ENCODE measurements at regions not wholly inside any gene's neighbourhood (a gene's known extent, or its start where the extent isn't known, plus 50 kb on each side); places are given as distances from the start of the nearest gene placed in this dataset.

DNA sequence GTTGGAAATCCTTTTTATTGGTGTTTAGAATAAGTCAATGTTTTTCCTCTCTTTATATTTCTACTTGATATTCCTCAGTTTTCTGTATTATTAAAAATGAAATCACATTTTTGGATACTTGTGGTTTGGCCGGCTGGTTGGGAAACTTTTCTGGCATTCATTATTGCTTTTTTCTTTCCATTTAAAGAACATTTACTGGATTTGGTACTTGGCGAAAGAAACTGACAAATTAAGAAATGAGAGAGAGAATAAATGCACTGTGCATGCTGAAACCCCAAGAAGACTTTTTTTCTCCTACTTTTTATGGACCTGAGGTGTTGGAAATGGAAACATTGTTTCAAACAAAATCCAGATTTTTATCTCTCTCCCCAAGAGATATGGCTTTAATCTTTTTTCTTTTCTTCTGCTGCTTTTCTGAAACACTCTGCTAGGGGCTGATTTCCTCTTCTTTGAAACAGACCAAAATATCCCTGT lies 128.4 kb downstream of the SNX18 start:
- TF ChIP-seq EZH2phosphoT487 (IDR thresholded peaks at IDR 0.05; ENCODE audit: low read length): no peak
- TF ChIP-seq, protein P1, sequence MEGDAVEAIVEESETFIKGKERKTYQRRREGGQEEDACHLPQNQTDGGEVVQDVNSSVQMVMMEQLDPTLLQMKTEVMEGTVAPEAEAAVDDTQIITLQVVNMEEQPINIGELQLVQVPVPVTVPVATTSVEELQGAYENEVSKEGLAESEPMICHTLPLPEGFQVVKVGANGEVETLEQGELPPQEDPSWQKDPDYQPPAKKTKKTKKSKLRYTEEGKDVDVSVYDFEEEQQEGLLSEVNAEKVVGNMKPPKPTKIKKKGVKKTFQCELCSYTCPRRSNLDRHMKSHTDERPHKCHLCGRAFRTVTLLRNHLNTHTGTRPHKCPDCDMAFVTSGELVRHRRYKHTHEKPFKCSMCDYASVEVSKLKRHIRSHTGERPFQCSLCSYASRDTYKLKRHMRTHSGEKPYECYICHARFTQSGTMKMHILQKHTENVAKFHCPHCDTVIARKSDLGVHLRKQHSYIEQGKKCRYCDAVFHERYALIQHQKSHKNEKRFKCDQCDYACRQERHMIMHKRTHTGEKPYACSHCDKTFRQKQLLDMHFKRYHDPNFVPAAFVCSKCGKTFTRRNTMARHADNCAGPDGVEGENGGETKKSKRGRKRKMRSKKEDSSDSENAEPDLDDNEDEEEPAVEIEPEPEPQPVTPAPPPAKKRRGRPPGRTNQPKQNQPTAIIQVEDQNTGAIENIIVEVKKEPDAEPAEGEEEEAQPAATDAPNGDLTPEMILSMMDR (IDR thresholded peaks at IDR 0.05; ENCODE audit: low read length): no peak
